Amygdala (tissue), 56 donors: ENCODE measurements at regions not wholly inside any gene's neighbourhood (a gene's known extent, or its start where the extent isn't known, plus 50 kb on each side); places are given as distances from the start of the nearest gene placed in this dataset.
"Not testable (repeated sequence)": the region's sequence is repeated elsewhere in the genome, so short reads cannot be mapped to it uniquely, and the experiment has no call there.

Experiments
- DNase-seq, 56 donors: peaks; one replicate each; lab custom pipeline; 2025; lab: John Stamatoyannopoulos, UW

DNA sequence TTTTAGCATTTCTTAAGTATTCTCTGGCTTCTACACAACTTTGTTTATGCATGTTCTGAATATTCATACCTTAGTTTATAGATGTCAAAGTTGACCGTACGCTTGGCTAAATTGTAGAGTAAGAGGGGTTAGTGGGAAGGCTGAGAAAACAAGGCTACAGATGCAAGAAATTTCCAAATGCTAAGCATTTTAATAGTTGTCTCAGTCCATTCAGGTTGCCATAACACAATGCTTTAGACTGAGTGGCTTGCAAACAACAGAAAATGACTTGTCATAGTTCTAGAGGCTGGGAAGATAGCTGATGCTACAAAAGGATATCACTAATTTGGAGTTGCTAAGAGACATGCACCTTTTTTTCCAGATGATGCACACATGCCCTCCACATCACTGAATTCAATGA is 53.0 kb upstream of the C1QTNF3 start:
- not testable (repeated sequence) for DNase-seq

DNA sequence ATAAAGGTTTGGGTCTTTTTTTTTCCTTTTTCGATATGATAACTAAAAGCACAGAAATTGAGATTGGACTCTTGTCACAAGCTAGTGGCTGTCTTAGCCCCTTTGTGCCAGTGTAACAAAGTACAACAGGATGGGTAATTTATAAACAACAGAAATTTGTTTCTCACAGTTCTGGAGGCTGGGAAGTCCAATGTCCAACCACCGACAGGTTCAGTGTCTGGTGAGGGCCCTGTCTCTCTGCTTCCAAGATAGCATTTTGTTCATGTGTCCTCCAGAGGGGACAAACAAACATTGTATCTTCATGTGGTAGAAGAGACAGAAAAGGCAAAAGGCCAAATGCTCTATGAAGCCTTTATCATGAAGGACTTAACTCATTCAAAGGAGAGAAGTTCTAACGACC is 56.9 kb upstream of the C1QTNF3 start:
- DNase-seq: not testable (repeated sequence)

DNA sequence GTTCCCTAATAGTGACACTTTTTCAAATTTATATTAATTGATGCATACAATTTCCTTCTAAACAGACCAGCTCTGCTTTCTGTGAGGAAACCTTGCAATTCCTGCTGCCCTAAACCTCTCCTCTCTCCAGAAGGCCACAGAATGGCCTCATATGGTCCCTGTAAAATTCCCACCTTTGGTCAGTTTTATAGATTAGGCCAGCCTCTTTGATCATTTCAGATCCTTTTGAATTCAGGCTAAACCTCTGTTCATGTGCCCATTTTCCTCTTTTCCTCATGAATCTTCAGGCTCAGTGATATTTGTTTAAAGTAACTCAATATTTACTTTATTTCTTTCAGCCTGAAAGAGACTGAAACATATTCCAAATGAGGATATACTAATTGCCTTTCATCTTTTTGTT is 58.6 kb upstream of the C1QTNF3 start:
- DNase-seq: not testable (repeated sequence)

- not testable (repeated sequence) for DNase-seq
These were observed 65.9 kb upstream of the C1QTNF3 start for GRCh38 chr5:34108897-34109296.

- DNase-seq: not testable (repeated sequence)
These were observed 81.3 kb upstream of the C1QTNF3 start for GRCh38 chr5:34124280-34124679.

- DNase-seq: not testable (repeated sequence)
These were observed 82.3 kb upstream of the C1QTNF3 start for GRCh38 chr5:34125354-34125753.

- DNase-seq: not testable (repeated sequence)
These were observed 83.7 kb upstream of the C1QTNF3 start for GRCh38 chr5:34126741-34127140.

- DNase-seq: not testable (repeated sequence)
These were observed 84.8 kb upstream of the C1QTNF3 start for GRCh38 chr5:34127818-34128217.

DNA sequence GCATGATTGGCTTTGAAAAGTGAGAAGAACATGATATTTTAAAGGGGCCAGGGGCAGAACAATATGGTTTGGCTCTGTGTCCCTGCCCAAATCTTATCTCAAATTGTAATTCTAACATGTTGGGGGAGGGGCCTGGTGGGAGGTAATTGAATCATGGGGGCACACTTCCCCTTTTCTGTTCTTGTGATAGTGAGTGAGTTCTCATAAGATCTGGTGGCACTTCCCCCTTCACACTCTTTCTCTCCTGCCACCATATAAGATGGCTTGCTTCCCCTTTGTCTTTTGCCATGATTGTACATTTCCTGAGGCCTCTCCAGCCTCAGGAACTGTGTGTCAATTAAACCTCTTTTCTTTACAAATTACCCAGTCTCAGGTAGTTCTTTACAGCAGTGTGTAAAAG is 85.9 kb upstream of the C1QTNF3 start:
- DNase-seq: not testable (repeated sequence)

DNA sequence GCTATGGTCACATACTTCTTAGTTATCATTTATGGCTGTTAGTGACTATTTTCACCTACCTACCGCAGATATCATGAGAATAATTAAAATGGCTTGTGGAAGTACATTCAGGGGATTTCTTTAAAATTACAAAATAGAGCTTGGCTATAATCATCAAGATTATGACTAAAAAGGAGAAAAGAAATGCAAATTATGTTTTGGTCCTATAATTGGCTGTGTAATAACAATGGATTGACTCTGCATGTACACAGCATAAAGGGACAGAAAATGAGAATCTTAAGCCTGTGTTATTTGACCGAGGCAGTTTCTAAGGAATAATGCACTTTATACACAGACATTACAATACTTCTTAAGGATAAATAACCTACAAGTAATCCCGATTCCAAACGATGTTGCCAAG is 112.0 kb upstream of the C1QTNF3 start:
- DNase-seq: not testable (repeated sequence)

DNA sequence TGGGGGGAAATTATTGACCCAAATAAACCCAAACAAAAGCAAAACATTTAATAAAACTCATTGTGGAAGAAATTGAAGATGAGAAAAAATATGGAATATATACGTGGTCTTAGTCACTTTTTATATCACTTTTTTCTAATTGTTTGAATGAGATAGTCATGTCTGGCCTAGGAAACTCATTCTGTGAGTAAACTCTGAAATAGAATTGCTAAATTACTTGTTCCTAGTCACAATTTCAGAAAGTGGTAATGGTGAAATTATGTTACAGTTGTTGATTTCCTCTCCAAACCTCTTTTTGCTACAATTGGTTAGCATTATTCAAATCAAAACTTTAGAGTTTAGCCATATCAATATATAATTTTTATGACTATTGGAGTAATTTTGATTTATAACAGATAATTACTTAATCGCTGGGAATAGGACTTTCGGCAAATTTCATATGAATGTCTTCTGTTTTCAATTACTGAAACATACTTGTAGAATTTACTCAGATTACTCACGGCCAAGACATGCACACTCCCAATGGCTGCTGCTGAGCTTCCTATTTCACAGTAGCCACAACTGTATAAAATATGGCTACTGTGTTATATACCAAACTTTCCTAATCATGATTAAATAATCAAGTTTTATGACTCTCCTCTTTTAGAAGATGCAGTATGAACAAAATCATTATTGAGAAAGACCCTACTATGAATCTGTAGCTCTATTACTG is 113.8 kb upstream of the C1QTNF3 start:
- not testable (repeated sequence) for DNase-seq

DNA sequence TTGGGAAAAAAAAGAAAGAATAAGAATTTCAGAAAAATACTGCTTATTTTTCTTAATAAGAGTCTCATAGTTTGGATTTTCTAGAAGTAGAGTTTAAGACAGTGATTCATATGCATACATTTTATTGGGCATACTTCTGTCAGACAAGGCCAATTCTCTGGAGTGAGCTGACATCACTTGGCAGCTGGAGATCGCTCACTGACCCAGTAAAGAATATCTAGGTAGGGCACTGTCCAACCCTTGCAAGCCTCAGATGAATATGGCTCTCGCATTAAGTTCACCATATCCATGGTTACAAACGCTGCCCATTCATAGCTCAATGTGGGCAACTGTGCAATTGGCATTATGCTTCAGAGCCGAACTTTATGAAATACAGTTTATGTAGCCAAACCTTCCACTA is 117.9 kb upstream of the C1QTNF3 start:
- not testable (repeated sequence) for DNase-seq

GRCh38 chr5:34171398-34171797 is 128.4 kb upstream of the C1QTNF3 start:
- not testable (repeated sequence) for DNase-seq

GRCh38 chr5:34179453-34180190 is 136.6 kb upstream of the C1QTNF3 start:
- not testable (repeated sequence) for DNase-seq

GRCh38 chr5:34180225-34180624 is 137.2 kb upstream of the C1QTNF3 start:
- not testable (repeated sequence) for DNase-seq

DNA sequence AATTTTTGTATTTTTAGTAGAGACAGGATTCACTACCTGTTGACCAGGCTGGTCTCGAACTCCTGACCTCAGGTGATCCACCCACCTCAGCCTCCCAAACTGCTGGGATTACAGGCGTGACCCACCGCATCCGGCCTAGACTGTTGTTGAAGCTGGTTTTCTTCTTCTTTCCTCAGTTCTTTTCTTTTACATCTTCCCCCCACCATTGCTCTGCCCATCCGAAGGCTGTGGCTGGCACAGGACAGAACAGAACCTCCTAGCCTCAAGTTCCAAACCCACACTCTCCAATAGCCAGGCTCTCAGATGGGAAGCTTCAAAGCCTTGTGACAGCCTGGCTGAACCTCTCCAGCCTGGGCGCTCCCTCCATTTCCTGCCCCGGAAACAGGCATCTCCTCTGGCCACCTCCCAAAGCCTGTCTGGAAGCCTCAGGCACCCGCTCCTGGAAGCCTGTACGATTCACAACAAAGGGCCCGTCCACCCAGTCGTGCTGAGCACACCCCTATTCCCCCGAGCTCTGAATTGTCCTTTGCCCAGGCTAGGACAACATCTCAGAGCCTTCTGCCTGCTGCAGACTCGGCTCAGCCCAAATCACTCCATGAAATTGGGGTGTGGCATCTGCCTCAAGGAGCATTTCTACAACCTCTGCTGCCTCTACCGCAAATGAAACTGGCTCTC is 138.1 kb upstream of the C1QTNF3 start:
- not testable (repeated sequence) for DNase-seq

DNA sequence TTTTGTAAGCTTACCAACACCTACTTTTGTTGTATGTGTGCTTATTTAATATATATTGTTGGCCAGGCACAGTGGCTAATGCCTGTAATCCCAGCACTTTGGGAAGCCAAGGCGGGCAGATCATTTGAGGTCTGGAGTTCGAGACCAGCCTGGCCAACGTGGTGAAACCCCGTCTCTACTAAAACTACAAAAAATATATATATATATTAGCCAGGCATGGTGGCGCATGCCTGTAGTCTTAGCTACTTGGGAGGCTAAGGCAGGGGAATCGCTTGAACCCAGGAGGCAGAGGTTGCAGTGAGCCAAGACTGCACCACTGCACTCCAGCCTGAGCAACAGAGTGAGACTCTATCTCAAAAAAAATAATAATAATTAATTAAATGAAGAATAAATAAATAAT is 142.0 kb upstream of the C1QTNF3 start:
- DNase-seq: not testable (repeated sequence)

DNA sequence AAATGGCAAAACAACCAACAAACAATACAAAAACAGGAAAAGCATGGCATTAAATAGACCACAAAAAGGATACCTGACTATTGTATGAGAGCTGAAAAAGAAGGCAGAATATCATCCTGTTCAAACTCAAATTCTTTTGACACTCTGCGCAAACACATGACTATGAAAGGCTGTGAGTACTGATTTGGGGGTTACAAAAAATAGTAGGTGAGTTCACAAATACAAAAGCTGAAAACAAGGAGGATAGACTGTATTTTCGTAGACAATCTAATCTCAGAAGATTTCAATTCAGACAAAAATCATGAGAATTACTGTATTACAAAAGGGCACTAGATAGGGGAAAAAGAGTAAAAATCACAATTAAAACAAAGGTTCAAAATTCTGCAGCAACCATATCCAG is 142.6 kb upstream of the C1QTNF3 start:
- DNase-seq: not testable (repeated sequence)

GRCh38 chr5:34186108-34186507 is 143.1 kb upstream of the C1QTNF3 start:
- DNase-seq: not testable (repeated sequence)

DNA sequence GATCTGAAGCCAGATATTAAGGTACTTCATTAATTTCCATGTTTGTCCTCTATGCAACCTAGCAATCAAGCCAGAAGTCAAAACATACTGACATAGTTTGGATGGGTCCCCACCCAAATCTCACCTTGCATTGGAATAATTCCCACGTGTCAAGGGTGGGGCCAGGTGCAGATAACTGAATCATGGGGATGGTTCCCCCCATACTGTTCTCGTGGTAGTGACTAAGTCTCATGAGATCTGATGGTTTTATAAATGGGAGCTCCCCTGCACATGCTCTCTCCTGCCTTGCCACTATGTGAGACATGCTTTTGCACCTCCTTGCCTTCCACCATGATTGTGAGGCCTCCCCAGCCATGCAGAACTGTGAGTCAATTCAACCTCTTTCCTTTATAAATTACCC is 143.9 kb upstream of the C1QTNF3 start:
- not testable (repeated sequence) for DNase-seq

DNA sequence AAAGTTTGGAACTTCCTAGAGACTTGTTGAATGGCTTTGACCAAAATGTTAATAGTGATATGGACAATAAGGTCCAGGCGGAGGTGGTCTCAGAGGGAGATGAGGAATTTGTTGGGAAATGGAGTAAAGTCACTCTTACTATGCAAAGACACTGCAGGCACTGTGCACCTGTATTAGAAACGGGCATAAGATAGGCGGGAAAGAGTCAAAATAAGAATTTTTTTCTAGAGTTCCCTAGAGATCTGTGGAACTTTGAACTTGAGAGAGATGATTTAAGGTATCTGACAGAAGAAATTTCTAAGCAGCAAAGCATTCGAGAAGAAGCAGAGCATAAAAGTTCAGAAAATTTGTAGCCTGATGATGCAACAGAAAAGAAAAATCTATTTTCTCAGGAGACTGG is 144.4 kb upstream of the C1QTNF3 start:
- DNase-seq: not testable (repeated sequence)
